PC-3 (cell line): ENCODE measurements at regions not wholly inside any gene's neighbourhood (a gene's known extent, or its start where the extent isn't known, plus 50 kb on each side); places are given as distances from the start of the nearest gene placed in this dataset.

Source experiments
- CTCF ChIP-seq: fragments of 300-600 bp; sonication (generic); conservative IDR thresholded peaks from 2 replicates; pipeline ENCODE4 v1.5.1; 2017; ENCODE audit warnings: antibody characterized with exemption, low read depth, mild to moderate bottlenecking, low read length
- EZH2 ChIP-seq: fragments of 300-600 bp; sonication (generic); IDR thresholded peaks from one replicate; pipeline ENCODE4 v1.6.1; 2017; ENCODE audit warnings: antibody characterized with exemption, mild to moderate bottlenecking, low read length; ENCODE audit not compliant: unreplicated experiment

GRCh38 chr17:53219821-53220220, 602.9 kb upstream of the KIF2B start:
- TF ChIP-seq CTCF, result no peak
- no peak for TF ChIP-seq EZH2
